ENCODE measurements at regions not wholly inside any gene's neighbourhood (a gene's known extent, or its start where the extent isn't known, plus 50 kb on each side); places are given as distances from the start of the nearest gene placed in this dataset.

DNA sequence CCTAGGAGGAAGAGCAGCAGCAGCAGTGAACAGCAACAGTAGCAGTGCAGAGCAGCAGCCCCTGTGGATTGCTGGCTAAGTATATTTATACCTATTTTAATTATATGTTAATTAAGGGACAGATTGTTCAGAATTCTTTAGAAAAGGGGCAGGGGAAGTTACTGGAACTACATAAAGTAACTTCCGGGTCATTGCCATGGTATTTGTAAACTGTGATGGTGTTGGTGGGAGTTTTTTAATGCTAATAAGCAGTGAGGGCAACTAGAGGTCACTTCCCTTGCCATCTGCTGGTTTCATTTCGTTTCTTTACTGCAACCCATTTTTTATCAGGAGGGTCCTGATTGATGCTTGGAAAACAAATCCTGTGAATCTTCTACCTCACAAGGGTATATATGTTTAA lies 229.8 kb upstream of the PODXL start:
- intact Hi-C loops (cut with micrococcal nuclease; ENCODE audit: unreplicated experiment) = no loop called here
- Histone ChIP-seq H3K36me3 (ENCODE audit: low read depth) (no peaks in the 10 kb centered on the region), H3K4me3 (no peak overlapping the region), H3F3A (ENCODE audit: insufficient read depth, low read depth) (no peaks in the 10 kb centered on the region), H3K9me3 (ENCODE audit: insufficient read depth, low read depth) (no peaks in the 10 kb centered on the region), H3K79me2 (ENCODE audit: low read depth) (no peaks in the 10 kb centered on the region), H3K4me2 (no peak overlapping the region), H3K27ac (no peak overlapping the region), H4K20me1 (ENCODE audit: insufficient read depth) (no peaks in the 10 kb centered on the region), H2AFZ (no peak overlapping the region), H3K4me1 (replicated peaks; ENCODE audit: insufficient read depth) (no peaks in the 10 kb centered on the region), H3K9me2 (ENCODE audit: insufficient read depth) (no peaks in the 10 kb centered on the region), H3K27me3 (ENCODE audit: insufficient read depth, low read depth) (peaks cover 42% of the 10 kb centered on the region)
- no TSS peak for BruUV-seq (replicated peaks)
- ChIA-PET POLR2A (ENCODE audit: unreplicated experiment) (no interaction called here), CTCF (no interaction called here)
- no peak for DNase-seq
- TF ChIP-seq EZH2 (IDR thresholded peaks at IDR 0.05; ENCODE audit: low read depth) = no peak

DNA sequence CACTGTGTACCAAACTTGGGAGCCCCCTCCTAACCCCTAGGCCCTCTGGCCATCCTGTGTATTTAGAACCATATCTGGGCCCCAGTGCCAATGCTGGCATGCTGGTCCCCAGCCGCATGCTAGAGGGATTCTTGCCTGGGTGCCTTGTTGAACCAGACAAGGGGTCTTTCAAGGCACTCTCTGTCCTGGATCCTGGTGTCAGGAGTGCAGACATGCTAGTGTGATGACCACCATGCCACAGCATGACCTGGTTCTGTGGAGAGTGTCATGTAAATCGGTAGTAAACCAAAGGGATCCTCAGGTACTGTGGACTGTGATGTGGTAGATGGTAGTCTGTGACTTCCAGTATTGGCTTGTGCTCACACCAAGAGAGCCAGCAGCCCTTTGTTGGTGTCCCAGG lies 222.2 kb upstream of the PODXL start:
- no peak overlapping the region for H3K27ac ChIP-seq
- BruUV-seq (replicated peaks) = no TSS peak
- no peak overlapping the region for H3K4me2 ChIP-seq
- H3K4me3 ChIP-seq = no peak overlapping the region
- no peaks in the 10 kb centered on the region for H3K4me1 ChIP-seq (replicated peaks; ENCODE audit: insufficient read depth)
- DNase-seq = no peak
- no peaks in the 10 kb centered on the region for H3K9me3 ChIP-seq (ENCODE audit: insufficient read depth, low read depth)
- no peaks in the 10 kb centered on the region for H3K79me2 ChIP-seq (ENCODE audit: low read depth)
- H4K20me1 ChIP-seq (ENCODE audit: insufficient read depth) = no peaks in the 10 kb centered on the region
- no peaks in the 10 kb centered on the region for H3F3A ChIP-seq (ENCODE audit: insufficient read depth, low read depth)
- CTCF ChIA-PET = no interaction called here
- peaks cover 91% of the 10 kb centered on the region for H3K27me3 ChIP-seq (ENCODE audit: insufficient read depth, low read depth)
- intact Hi-C loops (cut with micrococcal nuclease; ENCODE audit: unreplicated experiment) = no loop called here
- POLR2A ChIA-PET (ENCODE audit: unreplicated experiment) = no interaction called here
- H3K9me2 ChIP-seq (ENCODE audit: insufficient read depth) = no peaks in the 10 kb centered on the region
- TF ChIP-seq EZH2 (IDR thresholded peaks at IDR 0.05; ENCODE audit: low read depth) = no peak
- TF ChIP-seq, protein P1, sequence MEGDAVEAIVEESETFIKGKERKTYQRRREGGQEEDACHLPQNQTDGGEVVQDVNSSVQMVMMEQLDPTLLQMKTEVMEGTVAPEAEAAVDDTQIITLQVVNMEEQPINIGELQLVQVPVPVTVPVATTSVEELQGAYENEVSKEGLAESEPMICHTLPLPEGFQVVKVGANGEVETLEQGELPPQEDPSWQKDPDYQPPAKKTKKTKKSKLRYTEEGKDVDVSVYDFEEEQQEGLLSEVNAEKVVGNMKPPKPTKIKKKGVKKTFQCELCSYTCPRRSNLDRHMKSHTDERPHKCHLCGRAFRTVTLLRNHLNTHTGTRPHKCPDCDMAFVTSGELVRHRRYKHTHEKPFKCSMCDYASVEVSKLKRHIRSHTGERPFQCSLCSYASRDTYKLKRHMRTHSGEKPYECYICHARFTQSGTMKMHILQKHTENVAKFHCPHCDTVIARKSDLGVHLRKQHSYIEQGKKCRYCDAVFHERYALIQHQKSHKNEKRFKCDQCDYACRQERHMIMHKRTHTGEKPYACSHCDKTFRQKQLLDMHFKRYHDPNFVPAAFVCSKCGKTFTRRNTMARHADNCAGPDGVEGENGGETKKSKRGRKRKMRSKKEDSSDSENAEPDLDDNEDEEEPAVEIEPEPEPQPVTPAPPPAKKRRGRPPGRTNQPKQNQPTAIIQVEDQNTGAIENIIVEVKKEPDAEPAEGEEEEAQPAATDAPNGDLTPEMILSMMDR (conservative IDR thresholded peaks at IDR 0.05) = no peak
- no peak overlapping the region for H2AFZ ChIP-seq
- no peaks in the 10 kb centered on the region for H3K36me3 ChIP-seq (ENCODE audit: low read depth)

DNA sequence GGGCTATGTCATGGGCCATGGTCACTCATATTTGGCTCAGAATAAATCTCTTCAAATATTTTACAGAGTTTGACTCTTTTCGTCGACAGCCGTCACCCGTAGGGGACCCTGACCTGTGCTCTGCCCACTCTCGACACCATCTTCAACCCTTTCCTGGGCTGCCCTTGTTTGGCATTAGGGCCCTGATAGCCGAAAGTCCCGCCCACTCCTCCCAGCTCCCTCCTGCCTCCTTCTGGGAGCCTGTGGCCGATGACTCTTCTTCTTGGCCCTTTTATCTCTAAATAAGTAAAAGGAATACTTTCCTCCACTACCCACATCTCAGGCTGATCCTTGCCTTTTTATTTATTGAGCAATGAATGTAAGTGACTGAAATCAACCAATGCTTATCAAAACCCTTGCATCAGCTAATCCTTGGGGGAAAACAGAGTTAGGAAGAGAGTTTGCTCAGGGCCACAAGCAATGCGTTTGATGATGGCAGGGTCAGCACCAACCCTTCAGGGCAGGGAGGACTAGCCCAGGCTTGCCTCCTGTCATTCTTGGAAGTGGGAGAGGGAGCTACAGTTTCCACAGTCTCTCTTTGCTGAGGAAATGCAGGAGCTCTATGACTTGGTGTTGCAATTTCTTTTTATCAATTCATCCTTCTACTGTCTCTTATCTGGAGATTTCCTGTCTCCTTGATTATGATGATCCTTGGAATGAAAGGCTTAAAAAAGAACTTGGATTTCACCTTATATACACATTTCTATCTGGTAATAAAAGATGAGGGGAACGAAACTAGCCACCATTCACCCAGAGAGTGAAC lies 218.2 kb upstream of the PODXL start:
- no peak for TF ChIP-seq EZH2 (IDR thresholded peaks at IDR 0.05; ENCODE audit: low read depth)
- TF ChIP-seq, protein P1 (conservative IDR thresholded peaks at IDR 0.05) = no peak
- H2AFZ ChIP-seq = no peak overlapping the region
- no peak overlapping the region for H3K4me2 ChIP-seq
- H3K9me2 ChIP-seq (ENCODE audit: insufficient read depth) = no peaks in the 10 kb centered on the region
- ChIA-PET POLR2A (ENCODE audit: unreplicated experiment) (no interaction called here), CTCF (no interaction called here)
- no TSS peak for BruUV-seq (replicated peaks)
- H3K27ac ChIP-seq = no peak overlapping the region
- H4K20me1 ChIP-seq (ENCODE audit: insufficient read depth) = no peaks in the 10 kb centered on the region
- H3K27me3 ChIP-seq (ENCODE audit: insufficient read depth, low read depth) = peaks cover 78% of the 10 kb centered on the region
- H3K79me2 ChIP-seq (ENCODE audit: low read depth) = no peaks in the 10 kb centered on the region
- intact Hi-C loops (cut with micrococcal nuclease; ENCODE audit: unreplicated experiment) = no loop called here
- H3K9me3 ChIP-seq (ENCODE audit: insufficient read depth, low read depth) = no peaks in the 10 kb centered on the region
- H3F3A ChIP-seq (ENCODE audit: insufficient read depth, low read depth) = no peaks in the 10 kb centered on the region
- H3K4me3 ChIP-seq = no peak overlapping the region
- no peaks in the 10 kb centered on the region for H3K36me3 ChIP-seq (ENCODE audit: low read depth)
- no peaks in the 10 kb centered on the region for H3K4me1 ChIP-seq (replicated peaks; ENCODE audit: insufficient read depth)
- no peak for DNase-seq

DNA sequence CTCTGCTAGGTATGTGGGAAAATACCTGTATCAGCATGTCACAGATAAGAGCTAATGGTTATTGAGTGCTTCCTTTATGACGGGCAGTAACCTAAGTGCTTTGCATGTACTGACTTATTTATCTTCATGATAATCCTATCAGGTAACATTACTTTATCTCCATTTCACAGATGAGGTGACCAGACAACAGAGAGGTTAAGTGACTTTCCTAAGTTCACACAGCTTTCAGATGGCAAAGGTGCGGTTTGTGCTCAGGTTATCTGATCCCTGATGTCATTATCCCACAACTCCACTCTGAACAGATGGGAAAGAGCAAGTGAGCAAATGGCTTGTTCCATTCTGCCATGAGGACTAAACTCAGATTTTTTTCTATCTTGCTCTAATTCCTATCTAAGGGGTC lies 217.0 kb upstream of the PODXL start:
- no peak overlapping the region for H3K4me2 ChIP-seq
- DNase-seq = no peak
- intact Hi-C loops (cut with micrococcal nuclease; ENCODE audit: unreplicated experiment) = no loop called here
- POLR2A ChIA-PET (ENCODE audit: unreplicated experiment) = no interaction called here
- H3K4me1 ChIP-seq (replicated peaks; ENCODE audit: insufficient read depth) = no peaks in the 10 kb centered on the region
- no peaks in the 10 kb centered on the region for H3K36me3 ChIP-seq (ENCODE audit: low read depth)
- peaks cover 69% of the 10 kb centered on the region for H3K27me3 ChIP-seq (ENCODE audit: insufficient read depth, low read depth)
- H4K20me1 ChIP-seq (ENCODE audit: insufficient read depth) = no peaks in the 10 kb centered on the region
- no peak overlapping the region for H3K27ac ChIP-seq
- BruUV-seq (replicated peaks) = no TSS peak
- CTCF ChIA-PET = interaction anchor here (0.6 kb wide), 1 partner anchor 9 kb away, joined by 4 read pairs; no protein-coding TSS in a partner anchor
- H3K9me3 ChIP-seq (ENCODE audit: insufficient read depth, low read depth) = no peaks in the 10 kb centered on the region
- H3K79me2 ChIP-seq (ENCODE audit: low read depth) = no peaks in the 10 kb centered on the region
- no peak overlapping the region for H3K4me3 ChIP-seq
- no peaks in the 10 kb centered on the region for H3K9me2 ChIP-seq (ENCODE audit: insufficient read depth)
- no peaks in the 10 kb centered on the region for H3F3A ChIP-seq (ENCODE audit: insufficient read depth, low read depth)
- no peak overlapping the region for H2AFZ ChIP-seq
- TF ChIP-seq, protein P1 (conservative IDR thresholded peaks at IDR 0.05) = no peak
- no peak for TF ChIP-seq EZH2 (IDR thresholded peaks at IDR 0.05; ENCODE audit: low read depth)
